HG03575 (cell line): ENCODE measurements at regions not wholly inside any gene's neighbourhood (a gene's known extent, or its start where the extent isn't known, plus 50 kb on each side); places are given as distances from the start of the nearest gene placed in this dataset.
"Not testable (repeated sequence)": the region's sequence is repeated elsewhere in the genome, so short reads cannot be mapped to it uniquely, and the experiment has no call there.

ENCODE experiments used
- ATAC-seq: cut with Tn5 transposase; IDR thresholded peaks from one replicate; pipeline ENCODE4 v1.9.1; 2021; ENCODE audit not compliant: unreplicated experiment, insufficient number of reproducible peaks, low FRiP score; ENCODE audit errors: extremely low read depth

DNA sequence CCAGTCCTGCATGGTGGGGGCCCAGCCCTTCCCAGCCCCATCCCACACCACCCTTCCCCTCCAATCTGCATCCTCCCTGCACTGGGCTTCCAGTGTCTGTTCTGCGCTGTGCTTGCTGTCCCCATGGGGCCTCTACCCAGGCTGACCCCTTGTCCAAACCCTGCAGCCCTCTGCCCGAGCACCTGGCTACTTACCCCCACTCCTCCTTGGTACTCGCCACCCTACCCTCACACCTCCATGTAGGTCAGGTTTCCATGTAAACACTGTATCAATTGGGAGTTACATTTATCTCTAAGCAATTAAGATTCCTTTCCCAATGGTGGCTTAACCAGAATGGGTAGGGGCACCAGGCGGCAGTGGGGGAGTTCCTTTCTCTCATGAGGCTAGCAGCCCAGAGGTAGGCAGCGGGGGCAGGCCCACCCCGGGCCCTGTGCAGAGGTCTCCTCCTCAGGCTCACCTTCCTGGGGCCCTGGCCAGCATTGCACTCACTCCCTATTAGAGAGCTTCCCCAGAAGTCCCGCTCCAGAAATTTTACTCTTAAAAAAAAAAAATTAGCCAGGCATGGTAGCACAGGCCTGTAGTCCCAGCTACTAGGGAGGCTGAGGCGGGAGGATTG, 76.6 kb upstream of the CCND2 start:
- no peak for ATAC-seq

DNA sequence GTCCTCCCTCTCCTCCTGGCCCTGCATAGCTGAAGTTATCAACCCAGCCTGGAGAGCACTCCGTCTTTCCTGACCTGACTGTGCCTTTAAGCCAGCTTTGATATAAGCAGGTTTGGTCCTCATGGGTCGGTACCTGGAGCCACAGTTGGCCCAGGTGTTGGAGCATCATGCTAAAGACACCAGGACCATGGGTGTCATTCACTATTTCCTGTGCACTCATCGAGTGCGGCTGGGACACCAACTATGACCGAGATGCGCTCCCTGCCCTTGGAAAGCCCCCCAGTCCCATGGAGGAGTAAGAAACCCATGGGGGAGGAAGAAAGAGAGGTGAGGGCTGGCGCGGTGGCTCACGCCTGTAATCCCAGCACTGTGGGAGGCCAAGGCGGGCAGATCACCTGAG, 78.9 kb upstream of the CCND2 start:
- ATAC-seq, result no peak

DNA sequence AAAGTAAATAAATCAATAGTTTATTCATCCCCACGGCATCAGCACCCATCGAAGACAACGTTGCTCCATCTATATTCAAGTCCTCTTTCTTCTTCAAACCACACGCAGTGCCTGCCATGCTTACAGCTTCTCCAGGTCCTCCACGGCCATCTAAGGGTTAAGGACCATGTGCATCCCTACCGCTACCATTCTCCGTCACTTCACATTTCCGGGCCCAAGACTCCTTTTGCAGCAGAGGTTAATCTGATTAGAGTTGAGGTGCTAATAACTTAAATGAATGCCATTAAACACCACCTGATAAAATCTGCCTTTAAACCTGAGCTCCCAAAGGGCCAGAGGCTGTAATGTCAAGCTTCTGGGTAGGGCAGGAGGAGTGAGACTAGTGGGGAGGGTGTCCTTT, 79.7 kb upstream of the CCND2 start:
- ATAC-seq, result no peak

DNA sequence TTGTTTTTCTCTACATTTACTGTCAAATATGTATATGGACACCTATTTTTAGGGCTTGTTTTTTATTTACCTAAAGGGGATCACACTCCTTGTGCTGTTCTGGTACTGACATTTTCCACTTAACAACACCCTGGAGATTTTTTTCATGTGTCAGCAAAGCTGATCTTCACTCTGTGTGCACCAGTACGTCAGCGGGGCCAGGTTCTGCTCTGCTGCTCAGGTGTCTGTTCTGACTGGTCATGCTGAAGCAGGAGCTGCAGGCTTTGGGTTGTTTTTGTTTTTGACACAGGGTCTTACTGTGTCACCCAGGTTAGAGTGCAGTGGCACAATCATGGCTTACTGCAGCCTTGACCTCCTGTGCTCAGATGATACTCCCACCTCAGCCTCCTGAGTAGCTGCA, 81.9 kb upstream of the CCND2 start:
- ATAC-seq, result no peak

DNA sequence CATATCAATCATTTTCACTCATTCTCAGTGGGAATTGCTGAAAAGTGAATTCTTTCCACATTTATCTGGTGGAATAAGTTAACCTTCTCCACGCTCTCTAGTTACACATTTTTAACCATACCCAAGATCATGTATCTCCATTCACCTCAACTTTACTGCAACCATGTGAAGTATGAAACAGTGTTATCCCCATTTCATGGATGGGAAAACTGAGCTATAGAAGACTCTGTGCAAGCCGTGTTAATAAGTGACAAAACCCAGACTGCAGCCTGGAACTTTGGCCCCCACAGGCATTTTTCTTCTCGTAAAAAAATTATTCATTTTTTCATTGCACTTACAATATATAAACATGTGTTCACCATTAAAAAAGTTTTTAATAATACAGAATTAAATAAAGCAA, 82.4 kb upstream of the CCND2 start:
- ATAC-seq, result no peak

DNA sequence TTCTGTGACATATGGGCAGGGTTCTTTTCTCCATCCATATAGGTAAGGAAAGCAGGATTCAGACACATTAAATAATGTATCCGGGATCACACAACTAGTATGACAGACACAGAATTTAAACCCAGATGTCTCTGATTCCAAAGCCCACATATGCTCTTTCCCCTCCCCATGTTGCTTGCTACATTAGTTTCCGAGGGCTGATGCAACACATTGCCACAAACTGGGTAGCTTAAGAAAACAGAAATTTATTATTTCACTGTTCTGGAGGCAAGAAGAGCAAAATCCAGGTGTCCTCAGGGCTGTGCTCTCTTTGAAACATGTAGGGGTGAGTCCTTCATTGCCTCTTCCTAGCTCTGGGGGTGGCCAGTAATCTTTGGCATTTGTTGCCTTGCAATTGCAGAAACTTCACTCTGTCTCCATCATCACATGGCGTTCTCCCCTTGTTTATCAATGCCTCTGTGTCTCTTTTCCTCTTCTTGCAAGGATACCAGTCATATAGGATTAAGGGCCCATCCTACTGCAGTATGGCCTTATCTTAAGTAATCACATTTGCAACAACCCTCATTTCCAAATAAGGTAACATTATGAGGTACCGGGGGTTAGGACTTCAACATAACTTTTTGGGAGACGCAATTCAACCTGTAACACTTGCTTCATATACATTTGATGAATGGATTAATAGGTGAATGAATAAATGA, 83.0 kb upstream of the CCND2 start:
- no peak for ATAC-seq

DNA sequence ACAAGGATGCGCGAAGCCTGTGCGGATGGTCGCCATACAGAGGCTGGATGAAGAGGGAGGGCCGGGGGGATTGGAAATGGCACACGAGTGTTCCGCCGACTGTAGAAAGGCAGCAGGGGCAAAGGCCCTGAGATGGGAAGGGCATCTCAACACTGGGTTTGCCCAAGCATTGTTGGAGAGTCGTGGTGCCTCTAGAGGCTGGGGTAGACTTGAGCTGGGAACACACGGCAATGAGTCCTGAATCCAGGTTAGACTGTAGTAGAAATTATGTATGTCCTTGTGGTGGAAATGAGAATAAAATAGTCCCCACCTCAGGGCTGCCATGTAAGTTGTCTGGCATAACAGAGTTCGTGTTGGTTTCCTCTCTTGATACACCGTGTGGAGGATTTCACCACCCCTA, 83.8 kb upstream of the CCND2 start:
- ATAC-seq, result no peak

DNA sequence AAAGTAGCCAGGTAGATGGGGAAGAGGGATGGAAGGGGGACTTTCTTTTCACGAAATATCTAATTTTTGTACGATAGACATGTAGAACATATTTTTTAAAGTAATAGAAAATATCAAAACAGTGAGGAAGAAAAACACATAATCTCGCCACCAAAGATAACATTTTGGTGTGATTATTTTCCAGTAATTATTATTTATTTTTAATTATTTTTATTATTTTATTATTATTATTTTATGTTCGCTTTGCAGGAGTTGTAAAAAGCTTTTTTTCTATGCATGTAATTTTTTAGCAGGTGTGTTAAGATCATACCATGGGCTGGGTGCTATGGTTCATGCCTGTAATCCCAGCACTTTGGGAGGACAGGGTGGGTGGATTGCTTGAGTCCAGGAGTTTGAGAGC, 85.6 kb upstream of the CCND2 start:
- ATAC-seq, result no peak

DNA sequence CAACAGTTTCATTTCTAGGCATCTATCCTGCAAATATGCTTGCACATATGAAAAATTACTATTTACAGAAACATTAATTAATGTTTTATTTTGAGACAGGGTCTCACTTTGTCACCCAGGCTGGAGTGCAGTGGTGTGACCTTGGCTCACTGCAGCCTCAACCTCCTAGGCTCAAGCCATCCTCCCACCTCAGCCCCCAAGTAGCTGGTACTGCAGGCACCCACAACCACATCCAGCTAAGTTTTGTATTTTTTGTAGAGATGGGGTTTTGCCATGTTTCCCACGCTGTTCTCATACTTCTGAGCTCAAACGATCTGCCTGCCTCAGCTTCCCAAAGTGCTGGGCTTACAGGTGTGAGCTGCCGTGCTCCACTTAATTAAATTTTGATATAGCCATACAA, 86.2 kb upstream of the CCND2 start:
- ATAC-seq, result not testable (repeated sequence)

DNA sequence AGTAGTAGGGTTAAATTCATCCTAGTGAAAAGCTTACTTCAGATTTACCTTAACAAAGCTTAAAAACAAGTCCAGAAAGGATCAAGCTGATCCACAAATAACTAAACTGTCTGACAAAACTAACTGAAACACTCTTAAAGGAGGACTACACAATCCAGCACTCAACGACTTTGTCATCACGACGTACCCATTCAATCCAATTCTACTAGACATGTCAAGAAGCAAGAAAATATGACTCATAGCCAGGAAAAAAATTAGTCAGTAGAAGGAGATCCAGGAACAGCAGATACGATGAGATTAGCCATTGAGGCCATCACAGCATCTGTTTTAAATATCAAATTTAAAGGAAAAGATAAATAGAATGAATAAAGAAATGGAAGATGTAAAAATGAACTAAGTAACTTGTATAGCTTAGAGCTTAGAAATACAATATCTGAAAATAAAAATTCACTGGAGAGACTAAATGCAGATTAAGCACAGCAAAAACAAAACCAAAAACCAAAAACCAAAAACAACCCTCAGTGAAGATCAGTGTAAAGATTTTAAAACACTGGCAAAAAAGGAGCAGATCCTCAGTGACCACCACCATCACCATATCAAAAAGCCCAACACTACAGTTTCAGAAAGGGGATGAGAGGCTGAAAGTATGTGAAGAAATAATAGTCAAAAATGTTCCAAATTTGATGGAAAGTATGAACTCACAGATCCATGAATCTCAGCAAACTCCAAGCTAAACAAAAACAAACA, 95.0 kb upstream of the CCND2 start:
- ATAC-seq, result no peak

DNA sequence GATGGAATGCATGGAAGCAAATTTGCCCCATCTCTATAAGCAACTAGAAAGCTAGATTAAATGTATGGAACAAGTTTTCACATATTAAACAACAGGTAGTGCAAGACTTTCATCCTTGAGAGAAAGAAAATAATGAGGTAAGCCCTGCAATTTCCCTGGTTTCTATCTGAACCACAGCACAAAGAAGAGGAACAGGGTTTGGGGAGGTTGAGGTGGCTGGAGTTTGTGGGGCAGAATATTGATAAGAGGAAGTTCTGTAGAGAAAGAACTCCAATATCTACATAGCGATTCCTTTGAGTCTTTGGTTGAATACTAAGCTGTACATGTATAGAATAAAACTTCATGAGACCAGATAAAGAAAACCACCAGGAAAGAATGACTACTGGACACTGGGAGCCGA, 96.3 kb upstream of the CCND2 start:
- ATAC-seq, result no peak

DNA sequence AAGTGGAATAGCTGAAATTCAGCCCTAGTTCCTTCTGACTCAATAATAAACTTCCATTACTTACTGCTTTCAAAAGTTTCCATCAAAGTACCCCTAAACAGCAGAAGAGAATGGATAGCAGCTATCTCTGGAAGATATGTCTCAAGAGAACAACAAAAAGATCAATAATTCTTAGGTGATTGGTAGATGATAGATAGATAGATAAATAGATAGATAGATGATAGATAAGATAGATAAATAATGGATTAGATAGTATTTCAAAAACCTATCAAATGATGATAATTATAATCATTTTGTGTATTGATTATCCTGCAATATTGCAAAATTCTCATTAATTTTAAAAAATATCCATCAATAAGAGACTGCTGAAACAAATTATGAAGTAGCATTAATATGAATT, 97.4 kb upstream of the CCND2 start:
- no peak for ATAC-seq

DNA sequence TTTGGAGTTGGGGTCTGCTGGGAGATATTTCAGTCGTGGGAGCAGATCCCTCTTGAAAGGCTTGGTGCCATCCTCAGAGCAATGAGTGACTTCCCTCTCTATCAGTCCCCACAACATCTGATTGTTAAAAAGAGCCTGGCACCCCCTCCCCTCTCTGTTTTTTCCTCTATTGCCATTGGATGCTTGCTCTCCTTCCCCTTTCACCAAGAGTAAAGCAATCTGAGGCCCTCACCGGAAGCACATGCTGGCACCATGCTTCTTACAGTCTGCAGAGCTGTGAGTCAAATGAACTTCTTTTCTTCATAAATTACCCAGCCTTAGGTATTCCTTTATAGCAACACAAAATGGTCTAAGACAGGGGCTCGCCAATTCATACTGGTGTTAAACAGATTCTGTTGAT, 99.1 kb upstream of the CCND2 start:
- ATAC-seq, result no peak

DNA sequence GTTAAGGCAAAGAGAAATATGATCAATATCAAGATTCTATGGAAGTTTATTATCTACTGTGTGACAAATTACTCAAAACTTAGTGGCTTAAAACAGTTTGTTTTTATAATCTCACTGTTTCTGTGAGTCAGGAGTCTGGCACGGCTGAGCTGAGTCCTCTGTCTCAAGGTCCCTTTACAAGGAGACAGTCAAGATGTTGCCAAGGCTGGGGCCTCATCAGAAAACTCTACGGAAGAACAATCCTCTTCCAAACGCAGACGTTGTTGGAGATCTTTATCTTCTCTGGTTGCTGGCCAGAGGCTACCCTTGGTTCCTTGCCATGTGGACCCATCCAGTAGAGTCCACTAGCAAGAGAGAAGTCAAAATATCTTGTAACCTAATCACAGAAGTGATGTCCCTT, 100.6 kb upstream of the CCND2 start:
- no peak for ATAC-seq

DNA sequence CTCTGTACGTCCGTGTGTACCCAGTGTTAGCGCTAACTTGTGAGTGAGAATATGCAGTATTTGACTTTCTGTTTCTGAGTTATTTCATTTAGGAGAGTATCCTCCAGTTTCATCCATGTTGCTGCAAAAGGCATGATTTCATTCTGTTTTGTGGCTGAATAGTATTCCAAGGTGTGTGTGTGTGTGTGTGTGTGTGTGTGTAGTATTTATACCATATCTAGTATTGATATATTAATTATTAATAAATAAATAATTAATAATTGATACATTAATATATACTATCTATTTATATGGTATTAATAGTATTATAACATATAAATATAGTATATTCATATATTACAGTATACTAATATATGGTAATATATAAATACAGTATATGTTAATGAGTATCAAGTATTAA, 101.8 kb upstream of the CCND2 start:
- ATAC-seq, result no peak

DNA sequence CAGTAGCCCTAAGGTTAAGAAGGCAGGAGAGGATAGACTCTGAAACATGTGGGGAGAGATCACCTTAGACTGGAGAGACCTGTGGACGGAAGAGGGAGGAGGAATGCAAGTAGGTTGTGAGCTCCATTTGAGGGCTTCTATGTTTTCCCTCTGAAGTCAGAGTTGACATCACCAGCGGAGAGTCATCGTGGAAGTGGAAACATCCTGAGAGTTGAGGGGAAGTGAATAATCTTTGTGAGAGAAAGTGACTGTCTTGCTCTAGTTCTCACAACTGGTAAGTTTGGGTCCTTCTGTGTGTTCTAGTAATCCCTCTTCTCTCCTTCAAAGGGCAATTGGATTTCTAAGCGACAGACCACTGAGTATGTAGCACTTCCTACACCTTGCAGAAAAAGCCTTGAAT, 103.6 kb upstream of the CCND2 start:
- ATAC-seq, result no peak

DNA sequence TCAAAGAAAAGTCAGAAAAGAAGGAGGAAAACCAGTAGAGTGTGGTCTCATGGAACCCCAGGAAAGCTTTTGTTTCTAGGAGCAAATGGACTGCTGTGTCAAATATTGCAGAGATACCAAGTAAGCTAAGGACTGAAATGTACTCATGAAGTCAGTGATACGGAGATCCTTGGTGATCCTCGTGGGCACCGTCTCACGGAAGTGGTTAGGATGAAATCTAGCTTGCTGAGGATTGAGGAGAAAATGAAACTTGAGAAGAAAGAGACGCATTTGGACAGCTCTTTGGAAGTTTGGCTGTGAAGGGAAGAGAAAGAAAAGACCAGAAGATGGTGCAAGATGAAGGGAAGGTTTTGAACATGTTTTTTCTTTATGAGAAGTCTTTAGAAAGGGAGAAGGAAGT, 104.0 kb upstream of the CCND2 start:
- ATAC-seq, result no peak

DNA sequence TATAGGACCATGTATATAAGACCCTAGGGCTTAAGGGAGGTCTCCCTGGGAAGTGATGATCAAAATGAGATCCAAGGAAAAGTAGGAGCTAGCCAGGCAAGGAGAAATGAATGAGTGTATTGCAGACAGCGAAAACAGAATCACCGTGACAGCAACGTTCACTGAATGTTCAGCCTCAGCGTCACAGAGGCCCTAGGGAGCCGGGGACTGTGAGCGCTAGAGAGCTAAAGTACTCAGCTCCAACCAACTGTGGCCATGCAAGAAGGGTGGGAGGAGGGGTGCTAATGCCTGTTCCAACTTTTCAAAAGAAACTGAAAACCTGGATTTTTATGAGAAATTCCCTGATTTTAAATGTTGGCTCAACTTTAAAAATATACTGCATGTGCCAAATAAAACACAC, 105.5 kb upstream of the CCND2 start:
- ATAC-seq, result no peak

DNA sequence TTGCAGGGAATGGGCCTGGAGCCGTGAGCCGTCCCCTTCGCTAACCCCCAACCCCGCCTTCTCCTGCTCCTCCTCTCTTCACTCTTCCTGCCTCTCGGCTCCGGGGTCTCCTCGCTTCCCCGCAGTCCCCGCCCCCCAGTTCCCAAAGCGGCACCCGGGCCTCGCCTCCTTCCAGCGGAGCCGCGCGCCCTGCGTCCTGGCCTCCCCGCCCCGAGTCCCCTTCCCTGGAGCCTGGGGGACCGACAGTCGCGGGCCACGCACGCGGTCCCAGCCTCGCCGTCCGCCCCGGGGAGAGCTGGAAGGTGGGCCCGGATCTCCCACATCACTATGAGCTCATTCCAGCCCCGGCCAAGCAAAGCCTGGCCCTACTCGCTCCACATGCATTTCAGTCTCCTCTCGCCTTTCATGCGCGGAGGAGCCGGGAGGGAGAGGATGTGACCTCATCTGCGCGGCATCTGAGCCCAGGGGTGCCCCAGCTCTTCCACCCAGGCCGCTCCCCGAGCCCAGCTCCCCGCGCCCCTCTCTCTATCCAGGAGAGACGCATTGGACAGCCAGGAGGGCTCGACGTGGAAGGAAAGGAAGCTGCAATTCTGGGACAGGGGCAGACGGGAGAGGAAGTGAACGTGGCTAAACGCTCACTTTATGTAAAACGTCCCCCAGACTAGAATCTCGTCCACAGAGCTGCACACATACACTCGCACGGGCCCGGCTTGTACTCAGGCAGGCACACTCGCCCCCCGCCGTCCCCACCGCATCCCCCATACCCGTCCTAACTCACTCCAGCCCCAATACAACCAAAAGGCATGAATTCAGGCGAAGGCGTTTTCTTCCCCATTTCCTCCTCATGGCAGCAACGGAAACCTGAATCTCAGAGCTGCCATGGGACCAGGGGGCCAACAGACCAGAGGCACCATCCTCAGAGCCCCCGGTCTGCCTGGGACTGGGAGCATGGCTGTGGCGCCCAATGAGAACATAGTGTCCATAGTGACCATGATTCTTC, 108.7 kb upstream of the CCND2 start:
- no peak for ATAC-seq
